ENCODE measurements at regions not wholly inside any gene's neighbourhood (a gene's known extent, or its start where the extent isn't known, plus 50 kb on each side); places are given as distances from the start of the nearest gene placed in this dataset.
"Not testable (repeated sequence)": the region's sequence is repeated elsewhere in the genome, so short reads cannot be mapped to it uniquely, and the experiment has no call there.

DNA sequence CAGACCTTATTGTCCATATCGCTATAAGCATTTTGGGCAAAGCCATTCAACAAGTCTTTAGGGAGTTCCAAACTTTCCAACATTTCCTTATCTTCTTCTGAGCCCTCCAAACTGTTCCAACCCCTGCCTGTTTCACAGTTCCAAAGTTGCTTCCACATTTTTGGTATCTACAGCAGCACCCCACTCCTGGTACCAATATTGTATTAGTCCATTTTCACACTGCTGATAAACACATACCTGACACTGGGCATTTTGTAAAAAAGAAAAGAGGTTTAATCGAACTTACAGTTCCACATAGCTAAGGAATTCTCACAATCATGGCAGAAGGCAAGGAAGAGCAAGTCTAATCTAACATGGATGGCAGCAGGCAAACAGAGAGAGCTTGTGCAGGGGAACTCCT lies 834.1 kb upstream of the GBE1 start:
- no peak for DNase-seq

DNA sequence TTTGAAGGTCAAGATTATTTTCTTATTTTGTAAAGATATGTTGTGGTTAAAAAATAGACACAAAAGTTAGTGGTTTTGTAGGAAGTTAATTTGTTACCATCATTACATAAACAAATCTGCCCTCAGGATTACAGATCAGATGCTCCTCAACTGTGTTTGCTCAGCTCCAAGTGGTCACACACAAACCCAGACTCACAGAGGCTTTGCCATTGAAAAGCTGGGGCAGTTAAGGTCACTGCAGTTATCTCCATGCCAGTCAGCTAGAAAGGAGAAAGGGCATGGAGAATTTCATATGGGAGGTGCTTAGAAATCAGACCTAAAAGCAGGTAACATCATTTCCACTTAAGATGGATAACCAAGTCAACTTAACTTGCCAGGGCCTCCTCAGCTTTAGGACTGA lies 825.7 kb upstream of the GBE1 start:
- no peak for DNase-seq

DNA sequence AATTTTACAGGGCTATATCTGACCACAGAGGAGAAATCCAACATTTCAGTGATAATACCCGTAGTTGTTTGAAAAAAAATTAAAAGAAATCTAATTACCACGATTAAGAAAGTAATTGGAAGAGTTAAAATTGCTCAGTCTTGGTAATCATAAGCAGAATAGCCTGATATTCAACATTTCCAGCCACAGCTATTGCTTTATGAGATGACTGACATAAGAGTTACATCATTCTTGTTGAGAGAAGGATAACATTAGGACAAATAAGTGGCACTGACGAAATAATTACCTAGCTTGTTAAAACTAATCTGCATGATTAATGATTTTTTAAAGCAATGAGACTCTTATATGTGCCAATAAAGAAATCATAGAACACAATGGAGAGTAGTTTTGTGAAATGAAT lies 825.0 kb upstream of the GBE1 start:
- no peak for DNase-seq

DNA sequence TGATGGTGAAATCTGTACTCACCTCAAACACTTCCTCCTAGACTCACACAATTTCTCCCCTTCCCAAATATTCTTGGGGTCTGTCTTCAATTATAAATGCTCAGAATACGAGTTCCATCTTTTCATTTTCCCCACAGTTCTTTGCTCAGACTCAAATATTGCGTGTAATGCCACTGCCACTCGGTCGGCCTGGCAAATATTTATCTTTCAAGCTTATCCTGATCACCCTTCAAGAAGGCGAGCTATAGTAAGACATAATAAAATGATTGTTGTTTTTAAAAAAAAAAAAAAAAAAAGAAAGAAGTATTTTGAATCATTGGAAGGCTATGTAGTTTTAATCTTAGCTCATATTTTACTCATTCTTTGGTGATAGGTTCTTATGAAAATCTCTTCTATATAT lies 824.6 kb upstream of the GBE1 start:
- DNase-seq = not testable (repeated sequence)

DNA sequence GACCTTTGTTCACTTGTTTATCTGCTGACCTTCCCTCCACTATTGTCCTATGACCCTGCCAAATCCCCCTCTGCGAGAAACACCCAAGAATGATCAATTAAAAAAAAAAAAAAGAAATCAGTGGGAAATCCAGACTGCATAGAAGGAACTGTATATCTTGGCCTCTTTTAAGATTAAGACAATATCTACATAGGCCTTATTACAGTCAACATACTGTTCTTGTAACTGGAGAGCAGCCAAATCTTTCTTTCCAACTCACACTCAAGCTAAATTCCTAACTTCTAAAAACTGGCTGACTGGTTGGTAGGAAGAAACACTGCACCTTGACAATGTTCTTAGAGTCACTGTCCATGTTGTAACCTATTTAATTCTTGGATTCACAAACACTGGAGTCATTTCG lies 824.1 kb upstream of the GBE1 start:
- not testable (repeated sequence) for DNase-seq

DNA sequence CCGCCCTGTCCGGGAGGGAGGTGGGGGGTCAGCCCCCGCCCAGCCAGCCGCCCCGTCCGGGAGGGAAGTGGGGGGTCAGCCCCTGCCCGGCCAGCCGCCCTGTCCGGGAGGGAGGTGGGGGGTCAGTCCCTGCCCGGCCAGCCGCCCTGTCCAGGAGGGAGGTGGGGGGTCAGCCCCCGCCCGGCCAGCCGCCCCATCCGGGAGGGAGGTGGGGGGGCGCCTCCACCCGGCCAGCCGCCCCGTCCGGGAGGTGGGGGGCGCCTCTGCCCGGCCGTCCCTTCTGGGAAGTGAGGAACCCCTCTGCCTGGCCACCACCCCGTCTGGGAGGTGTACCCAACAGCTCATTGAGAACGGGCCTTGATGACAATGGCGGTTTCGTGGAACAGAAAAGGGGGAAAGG lies 823.4 kb upstream of the GBE1 start:
- DNase-seq = not testable (repeated sequence)

DNA sequence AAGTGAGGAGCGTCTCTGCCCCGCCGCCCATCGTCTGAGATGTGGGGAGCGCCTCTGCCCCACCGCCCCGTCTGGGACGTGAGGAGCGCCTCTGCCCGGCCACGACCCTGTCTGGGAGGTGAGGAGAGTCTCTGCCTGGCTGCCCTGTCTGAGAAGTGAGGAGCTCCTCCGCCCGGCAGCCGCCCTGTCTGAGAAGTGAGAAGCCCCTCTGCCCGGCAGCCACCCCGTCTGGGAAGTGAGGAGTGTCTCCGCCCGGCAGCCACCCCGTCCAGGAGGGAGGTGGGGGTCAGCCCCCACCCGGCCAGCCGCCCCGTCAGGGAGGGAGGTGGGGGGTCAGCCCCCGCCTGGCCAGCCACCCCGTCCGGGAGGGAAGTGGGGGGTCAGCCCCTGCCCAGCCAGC lies 823.0 kb upstream of the GBE1 start:
- DNase-seq = not testable (repeated sequence)

DNA sequence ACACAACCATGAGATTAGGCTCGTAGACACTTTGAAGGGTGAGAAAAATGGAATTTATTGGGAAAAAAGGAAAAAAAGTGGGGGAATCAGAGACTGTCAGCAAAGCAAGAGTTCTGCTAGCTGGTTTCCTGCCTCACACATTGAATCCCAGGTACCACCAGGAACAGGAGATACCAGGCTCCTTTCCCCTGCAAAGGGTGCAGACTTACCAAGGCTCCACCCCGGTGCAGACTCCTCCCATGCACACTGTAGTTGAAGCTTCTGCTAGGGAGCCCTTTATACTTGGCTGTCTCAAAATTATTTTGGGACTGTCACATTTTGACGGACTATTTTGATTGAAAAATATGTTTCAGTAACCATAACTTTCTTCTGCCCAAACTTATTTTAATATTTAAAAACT lies 819.9 kb upstream of the GBE1 start:
- DNase-seq = no peak

DNA sequence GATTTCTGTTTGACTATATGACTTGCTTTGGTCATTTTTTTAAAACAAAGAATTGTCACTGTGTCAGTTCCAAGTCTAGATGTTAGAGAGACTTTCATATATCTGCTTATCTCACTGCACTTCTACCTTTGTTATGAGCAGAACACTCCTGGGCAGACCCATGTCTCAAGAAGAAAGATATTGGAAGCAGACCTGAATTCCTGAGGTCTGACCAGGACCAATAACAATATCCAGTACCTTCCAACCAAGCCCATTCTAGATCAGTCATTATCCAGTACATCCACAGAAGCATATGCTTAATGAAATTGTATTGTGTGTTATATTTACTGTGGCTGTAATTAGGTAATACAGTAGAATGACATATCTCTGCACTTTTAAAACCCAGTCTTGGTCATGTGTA lies 811.3 kb upstream of the GBE1 start:
- DNase-seq = no peak

DNA sequence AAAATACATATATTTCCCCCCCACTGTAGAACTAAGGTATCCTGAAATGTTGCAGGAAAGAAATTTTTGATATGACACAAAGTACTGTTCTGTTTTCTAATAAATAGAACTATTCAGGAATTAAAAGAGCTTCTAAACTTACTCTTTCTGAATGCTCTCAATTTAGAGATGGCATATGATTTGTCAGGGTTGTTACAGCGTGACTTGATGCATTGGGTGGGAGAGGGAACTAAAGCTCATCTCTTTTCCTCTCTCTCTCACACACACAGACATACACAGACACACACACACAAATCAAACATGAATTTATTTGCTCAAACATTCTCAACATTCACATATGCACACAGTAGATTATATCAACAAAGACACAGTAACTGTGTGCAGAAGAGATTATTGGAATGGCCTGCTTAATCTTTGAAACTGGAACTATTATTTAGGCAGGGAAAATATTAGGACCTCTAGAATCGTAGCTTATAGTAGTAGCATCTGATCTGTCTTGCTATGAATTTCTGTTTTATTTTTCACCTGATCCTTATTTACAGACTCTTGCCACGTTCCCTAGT lies 807.4 kb upstream of the GBE1 start:
- no peak for DNase-seq

DNA sequence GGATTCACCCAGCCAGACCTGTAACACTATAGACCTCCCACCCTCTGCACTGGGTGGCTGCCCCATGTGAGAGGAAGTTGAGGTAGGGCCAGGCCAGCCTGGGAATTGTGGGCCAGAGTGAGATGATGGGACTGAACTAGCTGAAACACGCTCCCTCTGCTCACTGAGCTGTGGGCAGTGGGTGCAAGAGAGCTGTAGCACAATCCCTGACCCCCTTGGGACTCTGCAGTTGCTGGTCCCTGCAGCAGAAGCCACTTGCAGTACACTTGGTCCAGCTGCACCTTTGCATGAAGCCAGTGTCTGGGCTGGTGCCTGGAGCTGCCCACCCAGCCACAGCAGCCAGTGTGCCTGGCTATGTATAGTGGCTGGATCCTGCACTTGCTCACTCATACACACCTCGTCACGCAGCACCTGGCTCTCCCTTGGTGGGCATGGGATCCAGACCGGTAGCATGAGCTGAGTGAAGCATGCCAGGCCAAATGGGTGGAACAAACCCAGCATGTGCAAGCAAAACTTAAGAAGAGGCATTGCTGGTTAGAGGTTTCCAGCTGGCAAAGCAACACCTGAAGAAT lies 805.7 kb upstream of the GBE1 start:
- DNase-seq = no peak

DNA sequence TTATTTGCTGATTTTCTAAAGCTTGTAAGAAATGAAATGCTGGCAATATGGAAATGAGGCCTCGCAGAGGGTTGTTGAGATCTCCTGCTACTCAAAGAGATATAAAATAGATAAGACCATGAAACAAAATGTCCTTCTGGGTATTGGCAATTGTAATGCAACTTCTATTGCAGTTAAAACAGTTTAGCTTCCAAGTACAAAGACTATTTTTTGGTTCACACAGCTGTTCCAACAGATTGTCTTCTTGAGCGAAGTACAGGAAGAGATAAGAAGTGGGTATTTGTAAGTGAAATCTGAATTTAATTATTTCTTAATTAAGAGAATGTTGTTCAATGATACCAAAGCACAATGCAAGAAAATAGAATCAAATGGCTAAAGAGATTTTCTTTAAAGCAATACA lies 801.5 kb upstream of the GBE1 start:
- DNase-seq = no peak

DNA sequence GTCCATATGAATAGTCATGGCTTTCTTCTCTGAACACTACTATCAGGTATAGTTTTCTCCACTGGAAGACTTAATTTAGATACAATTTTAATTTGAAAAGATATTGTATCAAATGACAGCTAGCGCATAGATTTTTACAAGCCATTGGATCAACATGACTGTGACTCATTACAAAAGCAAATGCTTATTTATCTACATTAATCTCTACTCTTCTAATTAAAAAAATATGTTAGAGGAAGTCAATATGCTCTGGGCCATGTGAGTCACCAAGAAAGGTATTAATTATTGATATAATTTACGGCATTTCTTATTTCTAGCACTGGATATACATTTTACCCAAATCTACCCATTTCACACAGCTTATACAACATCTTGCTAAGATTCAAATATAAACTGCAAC lies 800.3 kb upstream of the GBE1 start:
- DNase-seq = peak; percentile 34

DNA sequence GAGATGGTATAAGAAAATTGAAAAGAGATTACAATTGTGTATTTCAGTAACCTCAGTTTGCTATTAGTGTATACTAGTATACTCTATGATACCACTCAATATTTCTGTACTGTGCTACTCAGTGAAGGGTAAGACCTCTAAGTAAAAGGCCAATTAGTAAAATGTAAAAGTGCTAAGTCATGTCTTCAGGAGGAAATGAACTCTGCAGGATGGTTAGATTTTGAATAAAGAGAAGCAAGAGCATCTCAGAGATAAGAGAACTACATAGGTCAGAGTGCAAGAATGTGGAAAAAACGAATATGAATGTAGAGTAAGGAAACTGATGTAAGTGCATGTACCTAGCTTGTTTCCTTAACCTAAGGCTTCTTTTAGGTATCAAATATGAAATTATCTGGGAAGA lies 796.6 kb upstream of the GBE1 start:
- DNase-seq = no peak

DNA sequence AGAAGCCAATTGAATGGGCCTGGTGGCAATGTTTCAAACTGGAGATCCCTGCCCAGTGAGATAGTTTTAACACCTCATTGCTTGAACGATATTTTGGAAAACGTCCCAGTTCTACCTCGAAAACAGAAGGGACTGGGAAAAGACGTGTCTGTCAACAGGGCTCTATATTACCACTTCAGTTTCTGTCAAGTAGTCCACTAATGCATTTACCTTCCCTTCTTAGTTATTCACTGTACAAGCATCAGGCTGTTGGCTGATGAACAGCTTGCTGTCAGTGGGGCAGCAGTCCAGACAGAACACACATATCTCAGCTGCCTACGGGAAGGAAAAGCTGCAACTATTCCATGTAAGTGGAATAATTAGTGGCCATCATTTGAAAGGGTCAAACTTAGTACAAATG lies 794.7 kb upstream of the GBE1 start:
- DNase-seq = no peak

DNA sequence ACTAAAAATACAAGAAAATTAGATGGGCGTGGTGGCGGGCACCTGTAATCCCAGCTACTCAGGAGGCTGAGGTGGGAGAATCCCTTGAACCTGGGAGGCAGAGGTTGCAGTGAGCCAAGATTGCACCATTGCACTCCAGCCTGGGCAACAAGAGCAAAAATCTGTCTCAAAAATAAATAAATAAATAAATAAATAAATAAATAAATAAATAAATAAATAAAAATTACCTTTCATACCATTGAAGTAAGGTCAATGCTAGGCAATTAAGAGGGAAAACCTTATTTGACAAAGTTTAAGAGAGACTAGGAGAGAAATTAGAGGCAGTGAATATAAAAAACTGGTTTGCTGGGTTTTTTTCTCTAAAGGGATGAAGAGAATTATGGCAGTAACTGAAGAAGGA lies 781.1 kb upstream of the GBE1 start:
- not testable (repeated sequence) for DNase-seq

DNA sequence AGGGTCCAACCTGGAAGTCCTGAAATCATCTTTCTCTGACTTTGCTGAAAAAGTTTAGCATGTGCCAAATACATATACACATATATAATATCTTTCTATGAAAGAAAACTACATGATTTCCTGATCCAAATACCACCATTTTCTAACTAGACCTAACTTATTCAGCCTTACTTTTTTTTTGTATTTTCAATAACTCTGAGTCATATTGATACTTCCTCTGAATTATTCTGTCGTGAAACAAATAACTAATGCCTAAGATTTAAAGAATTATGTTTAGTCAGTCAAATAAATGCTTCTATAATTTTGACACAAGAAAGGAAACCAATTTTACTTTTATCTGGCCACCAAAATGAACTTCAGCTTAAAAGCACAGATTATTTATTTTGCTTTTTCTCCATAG lies 760.2 kb upstream of the GBE1 start:
- no peak for DNase-seq

DNA sequence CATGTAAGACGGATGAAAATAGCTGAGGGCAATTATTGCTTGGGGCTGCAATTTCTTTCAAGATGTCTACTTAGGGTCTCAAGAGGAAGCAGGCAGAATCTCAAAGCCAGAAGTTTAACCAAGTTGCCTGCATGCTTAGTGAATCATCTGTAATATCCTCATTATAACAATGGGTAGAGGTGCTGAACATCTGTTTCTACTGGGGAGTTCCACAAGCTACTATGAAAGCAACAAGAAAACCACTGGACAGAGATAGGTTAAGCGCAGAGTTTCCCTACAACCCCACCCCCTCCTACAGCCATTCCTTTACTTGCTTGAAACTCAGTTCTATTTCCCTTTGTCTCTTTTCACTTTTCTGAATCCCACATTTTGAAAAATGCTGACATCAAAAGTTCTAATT lies 759.4 kb upstream of the GBE1 start:
- no peak for DNase-seq

DNA sequence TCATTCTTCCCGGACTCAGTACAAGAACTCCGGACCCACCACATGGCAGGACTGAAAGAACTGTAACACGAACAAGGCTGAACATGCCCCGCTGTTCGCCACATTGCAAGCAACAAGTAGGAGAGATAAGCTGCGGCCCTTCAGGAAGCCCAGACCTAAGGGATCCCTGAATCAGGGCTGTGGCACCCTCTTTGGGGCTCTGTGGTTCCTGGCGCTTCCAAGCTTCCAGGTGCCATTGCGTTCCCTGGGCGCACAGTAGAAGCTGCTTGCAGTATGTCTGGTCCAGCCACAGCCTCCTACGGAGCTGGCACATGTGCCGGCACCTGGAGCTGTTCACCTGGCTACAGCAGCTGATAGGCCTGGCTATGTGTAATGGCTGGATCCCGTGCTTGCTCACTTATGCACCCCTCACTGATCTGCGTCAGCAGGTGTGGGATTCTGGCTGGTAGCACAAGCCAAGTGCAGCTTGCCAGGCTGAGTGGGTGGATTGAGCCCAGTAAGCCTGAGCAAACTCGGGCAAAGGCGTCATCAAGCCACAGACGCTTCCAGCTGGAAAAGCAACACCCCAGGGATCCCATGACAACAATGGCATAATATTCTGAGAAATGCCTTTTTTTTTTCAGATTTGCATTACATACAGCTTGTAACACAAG lies 748.6 kb upstream of the GBE1 start:
- DNase-seq = no peak

DNA sequence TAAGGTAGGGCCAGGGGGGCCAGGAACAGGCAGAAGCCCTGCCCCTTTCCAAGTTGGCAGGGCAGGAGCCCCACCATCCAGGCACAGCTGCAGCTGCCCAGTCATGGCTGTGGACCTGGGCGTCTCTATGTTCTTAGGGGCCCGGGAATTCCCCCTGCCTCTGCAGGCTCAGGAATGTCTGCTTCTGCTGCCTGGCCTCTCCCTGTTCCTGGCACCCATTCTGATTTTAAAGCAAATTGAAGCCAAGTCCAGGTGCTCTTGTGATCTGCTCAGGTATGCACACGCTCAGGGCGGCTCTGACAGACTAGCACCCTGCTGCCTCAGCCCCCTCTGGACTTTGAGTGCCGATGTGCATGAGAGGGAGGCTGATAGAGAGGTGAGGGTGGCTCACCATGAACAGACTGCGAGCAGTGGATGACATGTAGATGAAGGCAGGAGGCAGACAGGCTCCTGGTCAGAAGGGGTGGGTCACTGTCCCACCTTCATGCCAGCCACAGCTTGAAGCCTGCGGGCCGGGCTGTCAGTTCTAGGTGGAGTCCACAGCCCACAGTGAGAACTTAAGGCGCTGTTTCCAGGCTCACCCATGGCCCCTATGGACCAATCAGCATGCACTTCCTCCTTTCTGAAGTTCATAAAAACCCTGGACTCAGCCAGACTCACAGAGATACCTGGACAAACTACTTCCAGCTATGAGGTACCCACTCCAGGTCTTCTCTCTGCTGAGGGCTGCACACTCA lies 747.8 kb upstream of the GBE1 start:
- DNase-seq = no peak

DNA sequence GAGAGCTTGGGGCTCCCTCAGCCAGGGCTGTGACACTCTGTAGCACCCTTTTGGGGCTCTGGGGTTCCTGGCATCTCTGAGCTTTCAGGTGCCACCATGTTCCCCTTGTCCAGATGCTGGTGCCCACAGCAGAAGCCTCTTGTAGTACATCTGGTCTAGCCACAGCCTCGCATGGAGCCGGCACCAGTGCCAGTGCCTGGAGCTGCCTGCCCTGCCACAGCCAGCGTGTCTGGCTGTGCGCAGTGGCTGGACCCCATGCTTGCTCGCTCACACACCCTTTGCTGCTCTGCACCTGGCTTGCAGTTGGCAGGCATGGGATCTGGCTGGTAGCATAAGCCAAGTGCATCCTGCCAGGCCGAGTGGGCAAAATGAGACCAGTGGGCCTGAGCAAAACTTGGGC lies 744.8 kb upstream of the GBE1 start:
- DNase-seq = no peak

DNA sequence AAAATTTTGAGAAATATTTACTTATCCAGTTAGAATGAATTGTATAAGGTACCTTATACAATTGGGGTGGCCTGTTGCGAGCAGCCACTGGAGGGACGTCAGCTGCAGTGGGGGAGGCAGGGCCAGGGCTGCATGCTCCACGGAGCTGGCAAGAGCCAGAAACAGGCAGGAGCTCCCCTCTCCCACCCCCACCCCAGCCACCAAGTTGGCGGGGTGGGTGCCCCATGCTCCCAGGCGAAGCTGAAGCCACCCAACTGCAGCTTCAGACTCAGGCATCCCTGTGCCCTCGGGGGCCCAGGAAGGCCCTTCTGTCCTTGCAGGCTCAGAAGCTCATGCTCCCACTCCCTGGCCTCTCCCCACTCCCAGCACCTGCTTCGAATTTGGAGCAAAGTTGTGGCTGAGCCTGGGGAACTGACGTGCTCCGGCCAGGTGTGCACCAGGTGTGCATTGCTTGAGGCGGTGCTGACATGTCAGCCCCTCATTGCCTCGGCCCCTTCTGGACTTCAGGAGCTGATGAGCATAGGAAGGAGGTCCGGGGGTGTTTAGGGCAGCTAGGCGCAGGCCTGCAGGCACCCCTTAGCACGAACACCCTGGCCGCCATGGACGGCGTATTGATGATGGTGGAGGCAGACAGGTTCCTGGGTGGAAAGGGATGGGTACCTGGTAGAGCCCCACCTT lies 743.8 kb upstream of the GBE1 start:
- no peak for DNase-seq

DNA sequence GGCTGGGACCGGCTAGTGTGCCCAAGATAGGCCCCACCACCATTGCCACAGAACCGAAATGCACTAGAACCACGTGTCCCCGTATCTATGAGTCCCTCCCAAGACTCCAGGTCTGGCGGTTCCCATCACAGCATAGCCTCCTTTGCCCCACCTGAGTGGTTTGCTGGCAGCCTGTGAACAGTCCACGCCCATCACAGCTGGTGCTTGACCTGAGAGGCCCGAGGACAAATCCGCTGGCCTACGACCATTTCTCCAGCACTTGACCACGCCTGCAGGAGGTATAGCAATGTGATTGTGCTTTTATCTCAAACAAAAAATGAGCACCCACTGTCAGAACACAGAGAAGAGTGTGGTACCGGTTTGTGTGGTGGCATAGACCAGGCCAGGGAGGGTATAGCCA lies 736.7 kb upstream of the GBE1 start:
- DNase-seq = no peak
